HG02943 (cell line): ENCODE measurements at regions not wholly inside any gene's neighbourhood (a gene's known extent, or its start where the extent isn't known, plus 50 kb on each side); places are given as distances from the start of the nearest gene placed in this dataset.

ENCODE experiments used
- ATAC-seq: cut with Tn5 transposase; IDR thresholded peaks from one replicate; pipeline ENCODE4 v1.9.1; 2021; ENCODE audit warnings: mild to moderate bottlenecking, low read depth, moderate library complexity; ENCODE audit not compliant: unreplicated experiment

- no peak for ATAC-seq
Observed at GRCh38 chr4:24015782-24016181, 125.9 kb upstream of the PPARGC1A start.

GRCh38 chr4:24013668-24014422 is 124.0 kb upstream of the PPARGC1A start:
- ATAC-seq, result no peak

GRCh38 chr4:24010994-24011393 is 121.1 kb upstream of the PPARGC1A start:
- ATAC-seq, result no peak

GRCh38 chr4:24010573-24010972 is 120.7 kb upstream of the PPARGC1A start:
- no peak for ATAC-seq

GRCh38 chr4:24007860-24008261 is 118.0 kb upstream of the PPARGC1A start:
- ATAC-seq, result no peak

GRCh38 chr4:24006269-24006668 is 116.4 kb upstream of the PPARGC1A start:
- no peak for ATAC-seq

GRCh38 chr4:24003926-24004325 is 114.1 kb upstream of the PPARGC1A start:
- ATAC-seq, result no peak

GRCh38 chr4:24003496-24003895 is 113.6 kb upstream of the PPARGC1A start:
- no peak for ATAC-seq

- no peak for ATAC-seq
Observed at GRCh38 chr4:24002330-24002966, 112.6 kb upstream of the PPARGC1A start.

GRCh38 chr4:24001486-24002329 is 111.9 kb upstream of the PPARGC1A start:
- ATAC-seq, result no peak

GRCh38 chr4:24000470-24000831 is 110.6 kb upstream of the PPARGC1A start:
- ATAC-seq, result no peak

GRCh38 chr4:23999714-24000469 is 110.0 kb upstream of the PPARGC1A start:
- ATAC-seq, result no peak

- ATAC-seq, result no peak
Observed at GRCh38 chr4:23993373-23993772, 103.5 kb upstream of the PPARGC1A start.

- no peak for ATAC-seq
Observed at GRCh38 chr4:23991444-23991843, 101.6 kb upstream of the PPARGC1A start.

GRCh38 chr4:23986270-23986669 is 96.4 kb upstream of the PPARGC1A start:
- ATAC-seq, result no peak

GRCh38 chr4:23981328-23981727 is 91.5 kb upstream of the PPARGC1A start:
- no peak for ATAC-seq

- ATAC-seq, result no peak
Observed at GRCh38 chr4:23979534-23979933, 89.7 kb upstream of the PPARGC1A start.

GRCh38 chr4:23978002-23978401 is 88.2 kb upstream of the PPARGC1A start:
- no peak for ATAC-seq

GRCh38 chr4:23976423-23976822 is 86.6 kb upstream of the PPARGC1A start:
- ATAC-seq, result no peak

GRCh38 chr4:23973308-23973855 is 83.5 kb upstream of the PPARGC1A start:
- ATAC-seq, result no peak
